Gastroesophageal sphincter (tissue), 2 donors: ENCODE measurements at regions not wholly inside any gene's neighbourhood (a gene's known extent, or its start where the extent isn't known, plus 50 kb on each side); places are given as distances from the start of the nearest gene placed in this dataset.

Experiments
- POLR2A ChIP-seq, 2 donors: fragments of 450-650 bp; IDR thresholded peaks; one replicate each; pipeline ENCODE4 v1.6.1; 2017; ENCODE audit warnings: antibody characterized with exemption in 2 of 2, mild to moderate bottlenecking in 2 of 2, moderate library complexity in 1 of 2
- POLR2AphosphoS5 ChIP-seq: sonication (generic); formaldehyde crosslinking; IDR thresholded peaks from one replicate; pipeline ENCODE4 v1.6.1; 2017; ENCODE audit warnings: antibody characterized with exemption

GRCh38 chr4:81990898-81991297 is 382.9 kb downstream of the HNRNPD start:
- TF ChIP-seq POLR2AphosphoS5, result no peak
- TF ChIP-seq POLR2A (IDR thresholded peaks at IDR 0.05), result no peak
